ENCODE measurements at regions not wholly inside any gene's neighbourhood (a gene's known extent, or its start where the extent isn't known, plus 50 kb on each side); places are given as distances from the start of the nearest gene placed in this dataset.

DNA sequence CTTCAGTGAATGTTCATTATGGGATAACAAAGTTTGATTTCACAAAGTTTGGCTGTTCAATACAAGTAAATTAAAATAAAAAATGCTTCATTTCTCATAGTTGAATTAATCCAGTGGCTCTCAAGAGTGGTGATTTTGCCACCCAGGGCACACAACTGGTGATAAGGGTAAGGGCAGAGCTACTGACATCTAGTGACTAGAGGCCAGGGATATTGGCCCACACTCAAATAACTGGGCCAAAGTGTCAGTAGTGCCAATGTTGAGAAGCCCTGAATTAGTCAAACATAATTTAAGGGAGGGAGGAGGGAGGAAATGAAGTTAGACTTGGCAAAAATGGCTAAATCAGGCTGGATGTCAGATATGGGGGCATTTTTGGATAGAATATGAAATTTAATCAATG is 880.5 kb upstream of the ADGRL4 start:
- TF ChIP-seq CTCF (IDR thresholded peaks at IDR 0.05; ENCODE audit: low read length) (no peak), EZH2phosphoT487 (IDR thresholded peaks at IDR 0.05; ENCODE audit: low read length) (no peak), EZH2 (optimal IDR thresholded peaks at IDR 0.05; ENCODE audit: low read depth, low read length) (no peak)

Data from MM.1S (cell line).